ENCODE measurements at regions not wholly inside any gene's neighbourhood (a gene's known extent, or its start where the extent isn't known, plus 50 kb on each side); places are given as distances from the start of the nearest gene placed in this dataset.

GRCh38 chr4:35423104-35423503, 821.2 kb downstream of the ARAP2 start:
- DNase-seq (ENCODE audit: low read depth) = no peak

- DNase-seq (ENCODE audit: low read depth) = no peak
These were observed 796.8 kb downstream of the ARAP2 start for GRCh38 chr4:35447474-35447873.

GRCh38 chr4:35459045-35459444, 785.3 kb downstream of the ARAP2 start:
- no peak for DNase-seq (ENCODE audit: low read depth)

- no peak for DNase-seq (ENCODE audit: low read depth)
These were observed 782.2 kb downstream of the ARAP2 start for GRCh38 chr4:35461931-35462659.

GRCh38 chr4:35463251-35463952, 780.9 kb downstream of the ARAP2 start:
- DNase-seq (ENCODE audit: low read depth) = no peak

GRCh38 chr4:35464964-35465528, 779.3 kb downstream of the ARAP2 start:
- DNase-seq (ENCODE audit: low read depth) = no peak

- DNase-seq (ENCODE audit: low read depth) = no peak
These were observed 753.2 kb downstream of the ARAP2 start for GRCh38 chr4:35491093-35491492.

- DNase-seq (ENCODE audit: low read depth) = no peak
These were observed 750.3 kb downstream of the ARAP2 start for GRCh38 chr4:35493977-35494376.

- DNase-seq (ENCODE audit: low read depth) = no peak
These were observed 749.4 kb downstream of the ARAP2 start for GRCh38 chr4:35494955-35495354.

- no peak for DNase-seq (ENCODE audit: low read depth)
These were observed 743.5 kb downstream of the ARAP2 start for GRCh38 chr4:35500812-35501211.

GRCh38 chr4:35503435-35503834, 740.9 kb downstream of the ARAP2 start:
- no peak for DNase-seq (ENCODE audit: low read depth)

- DNase-seq (ENCODE audit: low read depth) = no peak
These were observed 738.2 kb downstream of the ARAP2 start for GRCh38 chr4:35506161-35506560.

GRCh38 chr4:35511851-35512250, 732.5 kb downstream of the ARAP2 start:
- no peak for DNase-seq (ENCODE audit: low read depth)

- no peak for DNase-seq (ENCODE audit: low read depth)
These were observed 728.2 kb downstream of the ARAP2 start for GRCh38 chr4:35516102-35516501.

- no peak for DNase-seq (ENCODE audit: low read depth)
These were observed 724.3 kb downstream of the ARAP2 start for GRCh38 chr4:35520059-35520458.

GRCh38 chr4:35521682-35522081, 722.6 kb downstream of the ARAP2 start:
- no peak for DNase-seq (ENCODE audit: low read depth)

- DNase-seq (ENCODE audit: low read depth) = no peak
These were observed 718.9 kb downstream of the ARAP2 start for GRCh38 chr4:35525192-35525978.

GRCh38 chr4:35526456-35526855, 717.9 kb downstream of the ARAP2 start:
- DNase-seq (ENCODE audit: low read depth) = no peak

GRCh38 chr4:35534962-35535361, 709.4 kb downstream of the ARAP2 start:
- DNase-seq (ENCODE audit: low read depth) = no peak

GRCh38 chr4:35538807-35539206, 705.5 kb downstream of the ARAP2 start:
- DNase-seq (ENCODE audit: low read depth) = no peak

- DNase-seq (ENCODE audit: low read depth) = no peak
These were observed 704.8 kb downstream of the ARAP2 start for GRCh38 chr4:35539404-35540055.

Data from activated T-cell treated with anti-CD3 and anti-CD28 coated beads for 48 hours (primary cell).